IPS DF 6.9 (cell line): ENCODE measurements at regions not wholly inside any gene's neighbourhood (a gene's known extent, or its start where the extent isn't known, plus 50 kb on each side); places are given as distances from the start of the nearest gene placed in this dataset.

Experiments
- DNase-seq: peaks from one replicate; pipeline ENCODE4 v3.0.0-alpha.2; 2013; ENCODE audit warnings: low read depth, low spot score
- H3K27ac ChIP-seq: one replicate; pipeline ENCODE4 v1.5.1; 2013; ENCODE audit warnings: low read length, control low read depth
- H3K27me3 ChIP-seq: 2 replicates; pipeline ENCODE4 v1.6.1; 2013; ENCODE audit warnings: mild to moderate bottlenecking, low read length; ENCODE audit not compliant: control insufficient read depth, insufficient read depth
- H3K36me3 ChIP-seq: 2 replicates; pipeline ENCODE4 v1.6.1; 2013; ENCODE audit warnings: low read length; ENCODE audit not compliant: control insufficient read depth, insufficient read depth
- H3K4me1 ChIP-seq: 2 replicates; pipeline ENCODE4 v1.6.1; 2013; ENCODE audit warnings: low read length; ENCODE audit not compliant: control insufficient read depth, insufficient read depth
- H3K4me3 ChIP-seq: 2 replicates; pipeline ENCODE4 v1.5.1; 2013; ENCODE audit warnings: mild to moderate bottlenecking, low read length
- H3K9me3 ChIP-seq: 2 replicates; pipeline ENCODE4 v1.6.1; 2013; ENCODE audit warnings: low read length, inconsistent platforms; ENCODE audit not compliant: control insufficient read depth, insufficient read depth
- WGBS: extraction: QIAGEN DNeasy Blood & Tissue Kit; methylation state at CpG from one replicate; pipeline ENCODE4 v1.1.7; 2013; ENCODE audit warnings: mixed read lengths, missing lambda C conversion rate; ENCODE audit not compliant: insufficient read length, insufficient coverage; 5-methylcytosine and 5-hydroxymethylcytosine counted together

DNA sequence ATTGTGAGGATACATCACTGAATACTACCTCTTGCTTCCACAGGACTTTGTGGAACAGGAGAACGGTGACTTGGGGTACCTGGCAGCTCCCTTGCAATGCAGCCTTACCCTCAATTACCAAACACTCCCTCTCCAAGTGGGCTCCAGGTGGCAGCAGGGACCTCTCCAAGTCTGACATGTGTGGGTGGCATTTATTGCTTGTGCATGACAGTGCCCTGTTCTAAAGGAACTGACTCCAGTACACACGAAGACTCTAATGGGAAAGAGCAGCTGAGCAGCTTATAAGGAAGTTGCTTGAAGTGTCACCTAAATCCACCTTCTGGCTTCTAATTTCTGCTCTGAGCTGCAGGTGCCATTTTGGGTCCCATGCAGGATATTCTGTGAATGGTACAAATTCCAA lies 174.1 kb upstream of the SLCO3A1 start:
- no peak for DNase-seq
- no CpG with 5 or more reads among the region's 2 CpGs for WGBS
- Histone ChIP-seq H3K27ac (no peak overlapping the region), H3K36me3 (no peaks in the 10 kb centered on the region), H3K27me3 (no peaks in the 10 kb centered on the region), H3K9me3 (no peaks in the 10 kb centered on the region), H3K4me3 (no peak overlapping the region), H3K4me1 (no peaks in the 10 kb centered on the region)

GRCh38 chr15:91685436-91685835 lies 168.1 kb upstream of the SLCO3A1 start:
- Histone ChIP-seq H3K36me3 (no peaks in the 10 kb centered on the region), H3K4me1 (no peaks in the 10 kb centered on the region), H3K27ac (no peak overlapping the region), H3K27me3 (no peaks in the 10 kb centered on the region), H3K9me3 (no peaks in the 10 kb centered on the region), H3K4me3 (no peak overlapping the region)
- DNase-seq: no peak
- no CpG with 5 or more reads among the region's 1 CpG for WGBS

DNA sequence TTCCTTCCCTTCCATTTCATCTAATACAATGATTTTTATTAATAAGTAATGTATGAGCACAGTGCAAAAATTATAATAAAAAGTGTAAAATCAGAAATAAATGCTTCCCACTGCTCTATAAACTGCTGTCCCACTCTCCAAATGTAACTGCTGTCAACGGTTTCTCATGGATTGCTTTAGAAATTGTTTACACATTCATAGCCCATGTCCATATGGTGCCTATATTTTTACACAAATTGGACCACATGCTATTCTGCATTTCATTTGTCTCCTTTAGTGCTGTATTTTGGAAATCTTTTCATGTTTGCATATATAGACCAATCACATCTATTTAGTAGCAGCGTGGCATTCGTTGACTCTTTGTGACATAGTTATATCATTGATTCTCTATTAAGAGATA lies 164.7 kb upstream of the SLCO3A1 start:
- Histone ChIP-seq H3K27ac (no peak overlapping the region), H3K4me1 (no peaks in the 10 kb centered on the region), H3K27me3 (no peaks in the 10 kb centered on the region), H3K36me3 (no peaks in the 10 kb centered on the region), H3K9me3 (no peaks in the 10 kb centered on the region), H3K4me3 (no peak overlapping the region)
- no CpG with 5 or more reads among the region's 3 CpGs for WGBS
- DNase-seq: no peak

DNA sequence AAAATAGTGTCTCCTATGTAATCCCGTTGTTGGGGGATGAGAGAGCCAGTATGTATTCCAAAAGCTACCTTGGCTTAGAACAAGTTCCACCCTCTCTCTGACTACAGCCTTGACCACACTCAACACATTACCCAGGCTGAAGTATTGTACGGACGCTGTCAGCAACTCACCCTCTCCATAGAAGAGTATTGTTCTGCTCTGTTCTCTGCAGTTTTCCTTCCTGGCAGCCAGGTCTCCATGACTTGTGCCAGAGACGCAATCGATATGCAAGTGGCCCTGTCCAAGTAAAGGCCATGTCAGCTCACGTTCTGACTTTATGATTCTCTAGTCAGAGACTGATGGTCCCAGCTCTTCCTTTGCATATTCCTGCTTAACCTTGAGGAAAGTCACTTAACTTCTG lies 164.1 kb upstream of the SLCO3A1 start:
- Histone ChIP-seq H3K4me3 (no peak overlapping the region), H3K27ac (no peak overlapping the region), H3K9me3 (no peaks in the 10 kb centered on the region), H3K27me3 (no peaks in the 10 kb centered on the region), H3K4me1 (no peaks in the 10 kb centered on the region), H3K36me3 (no peaks in the 10 kb centered on the region)
- no peak for DNase-seq
- no CpG with 5 or more reads among the region's 6 CpGs for WGBS

- H3K27me3 ChIP-seq: no peaks in the 10 kb centered on the region
- H3K4me3 ChIP-seq: no peak overlapping the region
- WGBS: no CpG with 5 or more reads among the region's 5 CpGs
- H3K4me1 ChIP-seq: no peaks in the 10 kb centered on the region
- no peaks in the 10 kb centered on the region for H3K36me3 ChIP-seq
- H3K9me3 ChIP-seq: no peaks in the 10 kb centered on the region
- no peak overlapping the region for H3K27ac ChIP-seq
- no peak for DNase-seq
These were observed 160.9 kb upstream of the SLCO3A1 start for GRCh38 chr15:91692596-91692995.

GRCh38 chr15:91694131-91694830 lies 159.2 kb upstream of the SLCO3A1 start:
- WGBS: no CpG with 5 or more reads among the region's 11 CpGs
- no peak overlapping the region for H3K27ac ChIP-seq
- H3K4me3 ChIP-seq: no peak overlapping the region
- DNase-seq: no peak
- no peaks in the 10 kb centered on the region for H3K9me3 ChIP-seq
- H3K4me1 ChIP-seq: no peaks in the 10 kb centered on the region
- no peaks in the 10 kb centered on the region for H3K27me3 ChIP-seq
- H3K36me3 ChIP-seq: no peaks in the 10 kb centered on the region

- Histone ChIP-seq H3K27me3 (no peaks in the 10 kb centered on the region), H3K27ac (no peak overlapping the region), H3K4me1 (no peaks in the 10 kb centered on the region), H3K4me3 (no peak overlapping the region), H3K36me3 (no peaks in the 10 kb centered on the region), H3K9me3 (no peaks in the 10 kb centered on the region)
- DNase-seq: no peak
- WGBS: no CpG with 5 or more reads among the region's 4 CpGs
These were observed 158.7 kb upstream of the SLCO3A1 start for GRCh38 chr15:91694831-91695210.

GRCh38 chr15:91695799-91696198 lies 157.7 kb upstream of the SLCO3A1 start:
- no peaks in the 10 kb centered on the region for H3K36me3 ChIP-seq
- no peak overlapping the region for H3K27ac ChIP-seq
- H3K9me3 ChIP-seq: no peaks in the 10 kb centered on the region
- no peaks in the 10 kb centered on the region for H3K27me3 ChIP-seq
- H3K4me3 ChIP-seq: no peak overlapping the region
- no CpG with 5 or more reads among the region's 8 CpGs for WGBS
- no peaks in the 10 kb centered on the region for H3K4me1 ChIP-seq
- DNase-seq: no peak

- H3K27ac ChIP-seq: no peak overlapping the region
- no peaks in the 10 kb centered on the region for H3K27me3 ChIP-seq
- H3K4me3 ChIP-seq: no peak overlapping the region
- WGBS: no CpG with 5 or more reads among the region's 3 CpGs
- no peak for DNase-seq
- no peaks in the 10 kb centered on the region for H3K9me3 ChIP-seq
- H3K36me3 ChIP-seq: no peaks in the 10 kb centered on the region
- H3K4me1 ChIP-seq: no peaks in the 10 kb centered on the region
These were observed 156.5 kb upstream of the SLCO3A1 start for GRCh38 chr15:91696981-91697380.

DNA sequence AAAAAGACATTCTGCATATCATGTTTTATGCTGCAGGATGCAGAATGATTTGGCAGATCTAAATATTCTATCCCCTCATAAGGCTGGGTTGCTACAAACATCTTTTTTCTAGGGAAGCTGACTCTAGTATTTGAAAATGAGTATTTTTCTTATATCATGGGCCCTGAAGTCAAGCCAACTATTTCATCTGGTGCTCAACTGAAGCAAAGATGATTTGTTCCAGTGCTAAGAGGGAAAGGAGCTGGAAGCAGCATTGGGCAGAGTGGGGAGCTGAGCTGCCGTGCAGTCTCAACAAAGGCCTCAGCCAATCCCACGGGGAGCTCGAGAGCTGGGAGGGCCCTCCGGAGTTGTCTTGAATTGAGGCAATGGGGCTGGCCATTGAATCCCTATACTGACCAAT lies 155.3 kb upstream of the SLCO3A1 start:
- Histone ChIP-seq H3K27me3 (no peaks in the 10 kb centered on the region), H3K9me3 (no peaks in the 10 kb centered on the region), H3K4me3 (no peak overlapping the region), H3K27ac (no peak overlapping the region), H3K4me1 (no peaks in the 10 kb centered on the region), H3K36me3 (no peaks in the 10 kb centered on the region)
- no CpG with 5 or more reads among the region's 4 CpGs for WGBS
- no peak for DNase-seq

DNA sequence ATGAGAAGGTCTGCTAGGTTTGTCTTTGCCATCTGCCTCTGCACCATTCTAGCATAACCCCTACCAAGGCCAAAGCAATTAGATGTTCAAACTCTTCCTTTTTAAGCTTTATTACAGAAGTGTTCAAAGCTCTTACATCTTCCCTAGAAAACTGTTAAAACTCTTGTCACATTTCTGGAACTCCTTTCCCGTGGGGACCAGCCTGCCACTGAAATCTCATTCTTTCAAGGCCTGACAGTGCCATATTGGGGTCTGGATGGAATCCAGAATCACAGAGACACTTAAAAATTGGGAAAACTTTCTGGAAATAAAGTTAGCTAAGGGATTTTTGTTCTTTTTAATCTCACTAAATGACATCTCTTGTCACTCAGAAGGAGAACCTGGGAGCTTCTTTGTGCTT lies 153.8 kb upstream of the SLCO3A1 start:
- Histone ChIP-seq H3K4me1 (no peaks in the 10 kb centered on the region), H3K4me3 (no peak overlapping the region), H3K27ac (no peak overlapping the region), H3K9me3 (no peaks in the 10 kb centered on the region), H3K27me3 (no peaks in the 10 kb centered on the region), H3K36me3 (no peaks in the 10 kb centered on the region)
- DNase-seq: no peak
- WGBS: no CpG with 5 or more reads among the region's 1 CpG
